Astrocyte (in vitro differentiated cells and primary cell): ENCODE measurements at regions not wholly inside any gene's neighbourhood (a gene's known extent, or its start where the extent isn't known, plus 50 kb on each side); places are given as distances from the start of the nearest gene placed in this dataset.

Experiments used
- EZH2 ChIP-seq: IDR thresholded peaks from 2 replicates; pipeline ENCODE4 v1.6.1; 2012; ENCODE audit warnings: mild to moderate bottlenecking, low read length, inconsistent platforms; ENCODE audit not compliant: insufficient read depth
- TF ChIP-seq, protein P1 (sequence below): IDR thresholded peaks from 2 replicates; pipeline ENCODE4 v1.5.1; 2011; ENCODE audit warnings: low read depth, mild to moderate bottlenecking, inconsistent platforms, low read length, moderate library complexity; ENCODE audit not compliant: insufficient read depth

DNA sequence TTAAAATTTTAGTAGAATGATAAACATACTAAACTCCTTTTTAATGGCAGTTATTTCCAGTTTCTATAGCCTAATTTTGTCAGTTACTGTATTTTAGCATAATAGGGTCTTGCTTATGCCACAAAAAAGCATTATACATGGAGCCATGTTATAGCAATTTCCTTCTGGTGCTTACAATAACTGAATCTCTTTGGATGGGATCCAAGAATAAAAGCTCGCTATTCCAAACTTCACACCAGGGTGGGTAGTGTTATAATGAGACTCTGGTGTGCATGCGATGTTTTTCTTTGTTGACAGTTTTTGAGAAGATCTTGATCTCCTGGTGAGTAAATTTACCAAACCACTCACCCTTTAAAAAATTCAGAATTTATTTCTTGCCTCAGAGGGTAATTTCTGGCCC lies 90.4 kb upstream of the CCDC91 start:
- TF ChIP-seq, protein P1, sequence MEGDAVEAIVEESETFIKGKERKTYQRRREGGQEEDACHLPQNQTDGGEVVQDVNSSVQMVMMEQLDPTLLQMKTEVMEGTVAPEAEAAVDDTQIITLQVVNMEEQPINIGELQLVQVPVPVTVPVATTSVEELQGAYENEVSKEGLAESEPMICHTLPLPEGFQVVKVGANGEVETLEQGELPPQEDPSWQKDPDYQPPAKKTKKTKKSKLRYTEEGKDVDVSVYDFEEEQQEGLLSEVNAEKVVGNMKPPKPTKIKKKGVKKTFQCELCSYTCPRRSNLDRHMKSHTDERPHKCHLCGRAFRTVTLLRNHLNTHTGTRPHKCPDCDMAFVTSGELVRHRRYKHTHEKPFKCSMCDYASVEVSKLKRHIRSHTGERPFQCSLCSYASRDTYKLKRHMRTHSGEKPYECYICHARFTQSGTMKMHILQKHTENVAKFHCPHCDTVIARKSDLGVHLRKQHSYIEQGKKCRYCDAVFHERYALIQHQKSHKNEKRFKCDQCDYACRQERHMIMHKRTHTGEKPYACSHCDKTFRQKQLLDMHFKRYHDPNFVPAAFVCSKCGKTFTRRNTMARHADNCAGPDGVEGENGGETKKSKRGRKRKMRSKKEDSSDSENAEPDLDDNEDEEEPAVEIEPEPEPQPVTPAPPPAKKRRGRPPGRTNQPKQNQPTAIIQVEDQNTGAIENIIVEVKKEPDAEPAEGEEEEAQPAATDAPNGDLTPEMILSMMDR, result no peak
- TF ChIP-seq EZH2, result no peak
